ENCODE measurements at regions not wholly inside any gene's neighbourhood (a gene's known extent, or its start where the extent isn't known, plus 50 kb on each side); places are given as distances from the start of the nearest gene placed in this dataset.

- Histone ChIP-seq H3F3A (ENCODE audit: insufficient read depth) (peaks cover 11% of the 10 kb centered on the region), H3K9me3 (ENCODE audit: low read depth) (no peaks in the 10 kb centered on the region), H2AFZ (no peak overlapping the region), H3K27me3 (replicated peaks; ENCODE audit: insufficient read depth) (peaks cover 13% of the 10 kb centered on the region), H3K4me1 (ENCODE audit: insufficient read depth) (peaks cover 5% of the 10 kb centered on the region; the same call in 1 of the 2 replicates), H3K79me2 (ENCODE audit: insufficient read depth) (no peaks in the 10 kb centered on the region), H3K4me3 (no peak overlapping the region), H3K9ac (no peak overlapping the region), H3K4me2 (ENCODE audit: unreplicated experiment) (no peak overlapping the region), H3K27ac (no peak overlapping the region), H3K9me2 (ENCODE audit: insufficient read depth) (no peaks in the 10 kb centered on the region), H4K20me1 (ENCODE audit: insufficient read depth) (no peaks in the 10 kb centered on the region), H3K36me3 (ENCODE audit: low read depth) (no peaks in the 10 kb centered on the region)
- no peak for DNase-seq
- in situ Hi-C loops (cut with MboI): no loop called here
- TF ChIP-seq EZH2 (IDR thresholded peaks at IDR 0.05; ENCODE audit: insufficient read depth, poor library complexity, severe bottlenecking) (no peak), EZH2phosphoT487 (IDR thresholded peaks at IDR 0.05; ENCODE audit: insufficient read depth, low read depth) (no peak)
- 86 to 87% methylated on average over 13 of the region's 13 CpGs for WGBS, 2 experiments (ENCODE audit: low coverage in 1 of 2, low lambda C conversion rate in 2 of 2, missing lambda C conversion rate in 2 of 2)
These were observed 121.9 kb downstream of the FGF18 start for GRCh38 chr5:171541341-171541776.

DNA sequence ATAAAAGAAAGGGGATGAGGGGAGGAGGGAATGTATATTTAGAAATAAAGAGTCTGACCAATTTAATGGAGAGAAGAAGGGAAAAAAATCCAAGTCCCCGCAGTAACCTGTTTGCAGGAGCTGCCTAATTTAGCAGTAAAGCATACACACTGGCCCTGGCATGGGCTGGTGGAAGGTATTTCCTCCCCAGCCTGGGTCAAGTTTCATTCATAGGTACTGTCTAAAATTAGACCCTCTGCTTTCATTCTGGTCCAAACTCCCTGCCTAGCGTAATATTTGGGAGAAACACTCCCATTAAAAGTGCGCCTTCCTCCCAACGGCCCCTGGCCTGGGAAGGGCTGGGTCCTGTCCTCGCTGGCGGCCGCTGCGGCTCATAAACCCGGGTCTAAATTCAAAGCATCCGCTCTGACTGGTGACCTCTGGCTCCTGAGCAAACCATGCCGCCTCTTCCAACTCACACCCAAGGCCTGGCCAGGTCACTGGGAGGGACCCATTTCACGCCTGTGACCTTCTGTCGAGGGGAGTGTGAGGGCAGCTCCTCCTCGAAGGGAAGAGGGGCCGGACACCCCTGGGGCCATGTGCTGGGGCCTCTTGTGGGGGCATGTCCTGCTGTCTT lies 123.2 kb downstream of the FGF18 start:
- no peak overlapping the region for H3K4me3 ChIP-seq
- no peaks in the 10 kb centered on the region for H3K4me1 ChIP-seq (ENCODE audit: insufficient read depth)
- no peaks in the 10 kb centered on the region for H4K20me1 ChIP-seq (ENCODE audit: insufficient read depth)
- WGBS, 2 experiments (ENCODE audit: low coverage in 1 of 2, low lambda C conversion rate in 2 of 2, missing lambda C conversion rate in 2 of 2): 83 to 89% methylated on average over 14 to 15 of the region's 15 CpGs
- no peak overlapping the region for H3K9ac ChIP-seq
- no peak for DNase-seq
- H3K27me3 ChIP-seq (replicated peaks; ENCODE audit: insufficient read depth): peaks cover 13% of the 10 kb centered on the region
- H3K36me3 ChIP-seq (ENCODE audit: low read depth): no peaks in the 10 kb centered on the region
- in situ Hi-C loops (cut with MboI): no loop called here
- no peak for TF ChIP-seq EZH2phosphoT487 (IDR thresholded peaks at IDR 0.05; ENCODE audit: insufficient read depth, low read depth)
- no peak for TF ChIP-seq EZH2 (IDR thresholded peaks at IDR 0.05; ENCODE audit: insufficient read depth, poor library complexity, severe bottlenecking)
- H2AFZ ChIP-seq: no peak overlapping the region
- no peaks in the 10 kb centered on the region for H3K79me2 ChIP-seq (ENCODE audit: insufficient read depth)
- H3F3A ChIP-seq (ENCODE audit: insufficient read depth): peaks cover 3% of the 10 kb centered on the region; the same call in 1 of the 2 replicates
- H3K9me3 ChIP-seq (ENCODE audit: low read depth): no peaks in the 10 kb centered on the region
- H3K4me2 ChIP-seq (ENCODE audit: unreplicated experiment): no peak overlapping the region
- no peak overlapping the region for H3K27ac ChIP-seq
- no peaks in the 10 kb centered on the region for H3K9me2 ChIP-seq (ENCODE audit: insufficient read depth)

DNA sequence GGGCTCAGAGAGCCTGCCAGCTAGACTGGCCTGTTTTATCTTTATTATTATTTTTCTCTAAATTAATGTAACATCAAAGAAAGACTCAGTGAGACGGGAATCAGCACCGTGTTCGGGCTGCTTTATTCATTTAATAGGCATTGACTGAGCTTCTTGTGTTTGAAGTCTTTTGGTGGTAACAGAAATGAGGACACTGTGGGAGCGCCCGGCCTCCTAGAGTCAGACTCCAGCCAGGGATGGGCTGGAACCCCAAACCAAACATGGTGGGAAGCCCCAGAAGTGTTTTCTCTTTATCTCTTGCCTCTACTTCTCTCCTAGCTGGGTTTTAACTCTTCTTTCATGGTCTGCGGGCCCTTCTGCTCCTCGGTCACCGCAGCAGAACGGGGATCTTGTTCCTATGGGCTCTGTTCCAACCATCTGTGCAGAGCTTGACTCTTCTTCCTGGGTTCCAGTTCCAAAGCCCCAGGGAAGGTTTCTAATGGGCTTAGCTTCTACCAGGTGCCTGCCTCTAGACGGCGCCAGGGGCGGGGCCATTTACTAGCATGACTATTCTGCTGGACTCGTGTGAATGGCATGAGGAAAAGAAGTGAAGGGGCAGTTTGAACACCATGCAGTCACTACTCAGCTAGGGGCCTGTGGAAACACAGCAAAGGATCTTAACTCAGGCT lies 123.8 kb downstream of the FGF18 start:
- peaks cover 13% of the 10 kb centered on the region for H3K27me3 ChIP-seq (replicated peaks; ENCODE audit: insufficient read depth)
- H3K9ac ChIP-seq: no peak overlapping the region
- no peak overlapping the region for H3K4me2 ChIP-seq (ENCODE audit: unreplicated experiment)
- H3K4me3 ChIP-seq: no peak overlapping the region
- H3K9me3 ChIP-seq (ENCODE audit: low read depth): no peaks in the 10 kb centered on the region
- TF ChIP-seq EZH2 (IDR thresholded peaks at IDR 0.05; ENCODE audit: insufficient read depth, poor library complexity, severe bottlenecking): no peak
- no peak for TF ChIP-seq EZH2phosphoT487 (IDR thresholded peaks at IDR 0.05; ENCODE audit: insufficient read depth, low read depth)
- WGBS, 2 experiments (ENCODE audit: low coverage in 1 of 2, low lambda C conversion rate in 2 of 2, missing lambda C conversion rate in 2 of 2): 70 to 73% methylated on average over 13 of the region's 13 CpGs
- H2AFZ ChIP-seq: no peak overlapping the region
- H3K79me2 ChIP-seq (ENCODE audit: insufficient read depth): no peaks in the 10 kb centered on the region
- in situ Hi-C loops (cut with MboI): no loop called here
- H3K9me2 ChIP-seq (ENCODE audit: insufficient read depth): no peaks in the 10 kb centered on the region
- H3K27ac ChIP-seq: no peak overlapping the region
- no peaks in the 10 kb centered on the region for H3K4me1 ChIP-seq (ENCODE audit: insufficient read depth)
- H4K20me1 ChIP-seq (ENCODE audit: insufficient read depth): no peaks in the 10 kb centered on the region
- no peaks in the 10 kb centered on the region for H3K36me3 ChIP-seq (ENCODE audit: low read depth)
- no peaks in the 10 kb centered on the region for H3F3A ChIP-seq (ENCODE audit: insufficient read depth)
- peak; percentile 21 for DNase-seq

GRCh38 chr5:171544913-171545765 lies 125.7 kb downstream of the FGF18 start:
- in situ Hi-C loops (cut with MboI): no loop called here
- 86% methylated on average over 17 of the region's 17 CpGs for WGBS, 2 experiments (ENCODE audit: low coverage in 1 of 2, low lambda C conversion rate in 2 of 2, missing lambda C conversion rate in 2 of 2)
- no peak overlapping the region for H3K4me3 ChIP-seq
- H3K27me3 ChIP-seq (replicated peaks; ENCODE audit: insufficient read depth): peaks cover 18% of the 10 kb centered on the region
- H3K4me2 ChIP-seq (ENCODE audit: unreplicated experiment): no peak overlapping the region
- H3K4me1 ChIP-seq (ENCODE audit: insufficient read depth): no peaks in the 10 kb centered on the region
- H3K9me3 ChIP-seq (ENCODE audit: low read depth): no peaks in the 10 kb centered on the region
- DNase-seq: no peak
- no peaks in the 10 kb centered on the region for H3K79me2 ChIP-seq (ENCODE audit: insufficient read depth)
- no peak for TF ChIP-seq EZH2phosphoT487 (IDR thresholded peaks at IDR 0.05; ENCODE audit: insufficient read depth, low read depth)
- no peak for TF ChIP-seq EZH2 (IDR thresholded peaks at IDR 0.05; ENCODE audit: insufficient read depth, poor library complexity, severe bottlenecking)
- H3K36me3 ChIP-seq (ENCODE audit: low read depth): no peaks in the 10 kb centered on the region
- no peaks in the 10 kb centered on the region for H3K9me2 ChIP-seq (ENCODE audit: insufficient read depth)
- H2AFZ ChIP-seq: no peak overlapping the region
- H4K20me1 ChIP-seq (ENCODE audit: insufficient read depth): no peaks in the 10 kb centered on the region
- H3F3A ChIP-seq (ENCODE audit: insufficient read depth): no peaks in the 10 kb centered on the region
- H3K9ac ChIP-seq: no peak overlapping the region
- no peak overlapping the region for H3K27ac ChIP-seq

Data from GM23248 (cell line).